ENCODE measurements at regions not wholly inside any gene's neighbourhood (a gene's known extent, or its start where the extent isn't known, plus 50 kb on each side); places are given as distances from the start of the nearest gene placed in this dataset.
"Not testable (repeated sequence)": the region's sequence is repeated elsewhere in the genome, so short reads cannot be mapped to it uniquely, and the experiment has no call there.

DNA sequence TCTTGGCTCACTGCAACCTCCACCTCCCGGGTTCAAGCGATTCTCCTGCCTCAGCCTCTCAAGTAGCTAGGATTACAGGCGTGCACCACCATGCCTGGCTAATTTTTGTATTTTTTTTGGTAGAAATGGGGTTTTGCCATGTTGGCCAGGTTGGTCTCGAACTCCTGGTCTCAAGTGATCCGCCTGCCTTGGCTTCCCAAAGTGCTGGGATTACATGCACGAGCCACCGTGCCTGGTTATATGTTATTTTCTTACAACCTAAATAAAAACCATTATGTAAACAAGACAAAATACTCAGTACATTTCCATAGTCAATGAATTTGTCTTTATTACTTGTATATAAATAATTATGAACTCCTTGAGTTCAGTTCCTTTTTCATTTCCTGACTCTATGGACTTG, 75.7 kb upstream of the TPTE start:
- not testable (repeated sequence) for TF ChIP-seq POLR2A, EP300 (IDR thresholded peaks at IDR 0.05)
- TF ChIP-seq, protein P1, sequence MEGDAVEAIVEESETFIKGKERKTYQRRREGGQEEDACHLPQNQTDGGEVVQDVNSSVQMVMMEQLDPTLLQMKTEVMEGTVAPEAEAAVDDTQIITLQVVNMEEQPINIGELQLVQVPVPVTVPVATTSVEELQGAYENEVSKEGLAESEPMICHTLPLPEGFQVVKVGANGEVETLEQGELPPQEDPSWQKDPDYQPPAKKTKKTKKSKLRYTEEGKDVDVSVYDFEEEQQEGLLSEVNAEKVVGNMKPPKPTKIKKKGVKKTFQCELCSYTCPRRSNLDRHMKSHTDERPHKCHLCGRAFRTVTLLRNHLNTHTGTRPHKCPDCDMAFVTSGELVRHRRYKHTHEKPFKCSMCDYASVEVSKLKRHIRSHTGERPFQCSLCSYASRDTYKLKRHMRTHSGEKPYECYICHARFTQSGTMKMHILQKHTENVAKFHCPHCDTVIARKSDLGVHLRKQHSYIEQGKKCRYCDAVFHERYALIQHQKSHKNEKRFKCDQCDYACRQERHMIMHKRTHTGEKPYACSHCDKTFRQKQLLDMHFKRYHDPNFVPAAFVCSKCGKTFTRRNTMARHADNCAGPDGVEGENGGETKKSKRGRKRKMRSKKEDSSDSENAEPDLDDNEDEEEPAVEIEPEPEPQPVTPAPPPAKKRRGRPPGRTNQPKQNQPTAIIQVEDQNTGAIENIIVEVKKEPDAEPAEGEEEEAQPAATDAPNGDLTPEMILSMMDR (IDR thresholded peaks at IDR 0.05), result not testable (repeated sequence)

Measured in gastroesophageal sphincter (tissue), 3 donors.